ENCODE measurements at regions not wholly inside any gene's neighbourhood (a gene's known extent, or its start where the extent isn't known, plus 50 kb on each side); places are given as distances from the start of the nearest gene placed in this dataset.
"Not testable (repeated sequence)": the region's sequence is repeated elsewhere in the genome, so short reads cannot be mapped to it uniquely, and the experiment has no call there.

DNA sequence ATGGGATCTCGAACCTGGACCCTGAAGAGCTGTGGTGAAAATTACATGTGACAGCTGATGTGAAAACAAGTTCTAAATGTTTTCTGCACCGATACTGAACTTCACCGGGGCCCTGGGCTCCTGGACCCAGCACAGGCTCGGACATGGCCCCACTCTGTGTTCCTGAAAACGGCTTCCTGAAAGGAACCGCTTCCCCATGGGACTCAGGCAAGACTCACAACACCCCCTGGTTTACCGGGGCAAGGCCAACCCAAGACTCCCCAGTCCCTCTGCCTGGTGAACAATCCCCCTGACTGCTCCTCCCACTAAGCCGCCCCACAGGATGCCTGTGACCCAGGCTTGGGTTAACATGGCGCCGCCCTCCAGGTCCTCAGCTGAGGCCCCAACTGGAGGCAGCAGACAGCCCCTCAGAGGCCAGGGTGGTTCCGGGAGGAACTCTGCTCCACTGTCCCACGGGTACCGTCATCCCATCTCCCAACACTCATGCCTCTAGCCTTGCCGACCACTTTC is 124.5 kb upstream of the FOXD4L5 start:
- no peaks in the 10 kb centered on the region for H3K9me3 ChIP-seq (ENCODE audit: low read length)
- Mint-ChIP-seq H3K9me3 (peaks cover 2 to 47% (median 25%) of the 10 kb centered on the region in 5 donors), H3K27ac (no peak overlapping the region), H3K4me3 (no peak overlapping the region), H3K4me1 (no peaks in the 10 kb centered on the region), H3K36me3 (no peaks in the 10 kb centered on the region), H3K27me3 (no peaks in the 10 kb centered on the region)
- ChIA-PET CTCF (no interaction called here), POLR2A (no interaction called here)
- no peak overlapping the region for H3K27ac ChIP-seq (ENCODE audit: low read depth, low read length)
- no peaks in the 10 kb centered on the region for H3K27me3 ChIP-seq (ENCODE audit: insufficient read depth, low read length, poor library complexity, severe bottlenecking)
- H3K36me3 ChIP-seq (ENCODE audit: insufficient read depth, low read length), result no peaks in the 10 kb centered on the region
- H3K4me3 ChIP-seq (ENCODE audit: low read length), result no peak overlapping the region
- no peak for DNase-seq
- H3K4me1 ChIP-seq (ENCODE audit: insufficient read depth, low read length), result no peaks in the 10 kb centered on the region

DNA sequence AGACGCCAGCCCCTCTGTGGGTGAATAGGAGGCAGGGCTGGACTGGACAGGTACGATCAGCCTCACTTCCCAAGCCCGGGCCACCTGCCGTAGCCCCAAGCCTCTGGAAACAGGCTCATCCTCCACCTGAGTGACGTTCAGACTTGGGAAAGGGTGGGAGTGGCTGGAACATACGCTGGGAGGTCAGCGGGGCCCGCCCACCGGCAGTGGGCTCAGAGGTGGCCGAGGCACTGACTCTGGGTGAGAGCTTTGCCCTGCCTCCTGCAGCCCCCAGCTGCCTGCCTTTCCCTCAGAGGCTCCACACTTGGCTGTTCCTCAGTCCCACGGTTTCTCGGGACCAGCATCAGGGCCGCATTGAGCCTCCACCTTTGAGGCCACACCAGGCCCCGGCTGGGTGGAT is 123.8 kb upstream of the FOXD4L5 start:
- CTCF ChIA-PET; POLR2A ChIA-PET; H3K4me1 Mint-ChIP-seq; H3K27me3 ChIP-seq (ENCODE audit: insufficient read depth, low read length, poor library complexity, severe bottlenecking); H3K36me3 Mint-ChIP-seq; H3K9me3 ChIP-seq (ENCODE audit: low read length); H3K27ac ChIP-seq (ENCODE audit: low read depth, low read length); H3K36me3 ChIP-seq (ENCODE audit: insufficient read depth, low read length); H3K27me3 Mint-ChIP-seq; H3K4me3 Mint-ChIP-seq; H3K4me1 ChIP-seq (ENCODE audit: insufficient read depth, low read length); H3K27ac Mint-ChIP-seq; DNase-seq; H3K4me3 ChIP-seq (ENCODE audit: low read length): not testable (repeated sequence)
- H3K9me3 Mint-ChIP-seq, result peaks cover 0 to 43% (median 23%) of the 10 kb centered on the region in 5 donors

- H3K4me3 ChIP-seq (ENCODE audit: low read length); CTCF ChIA-PET: not testable (repeated sequence)
These were observed 121.6 kb upstream of the FOXD4L5 start for GRCh38 chr9:65406625-65407024.

GRCh38 chr9:65405766-65406165 is 120.8 kb upstream of the FOXD4L5 start:
- H3K9me3 ChIP-seq (ENCODE audit: low read length); H3K27ac ChIP-seq (ENCODE audit: low read depth, low read length); H3K4me1 ChIP-seq (ENCODE audit: insufficient read depth, low read length); H3K27me3 ChIP-seq (ENCODE audit: insufficient read depth, low read length, poor library complexity, severe bottlenecking); POLR2A ChIA-PET; H3K36me3 Mint-ChIP-seq; H3K27ac Mint-ChIP-seq; DNase-seq; H3K36me3 ChIP-seq (ENCODE audit: insufficient read depth, low read length); H3K4me3 ChIP-seq (ENCODE audit: low read length); CTCF ChIA-PET; H3K4me1 Mint-ChIP-seq; H3K4me3 Mint-ChIP-seq; H3K27me3 Mint-ChIP-seq: not testable (repeated sequence)
- H3K9me3 Mint-ChIP-seq, result peaks cover 0 to 33% (median 25%) of the 10 kb centered on the region in 5 donors

More at GRCh38 chr9:65406625-65407024, 121.6 kb upstream of the FOXD4L5 start:
- H3K9me3 Mint-ChIP-seq, result peaks cover 0 to 35% (median 25%) of the 10 kb centered on the region in 5 donors
- H3K4me1 Mint-ChIP-seq; H3K36me3 ChIP-seq (ENCODE audit: insufficient read depth, low read length); POLR2A ChIA-PET; H3K36me3 Mint-ChIP-seq; H3K27me3 ChIP-seq (ENCODE audit: insufficient read depth, low read length, poor library complexity, severe bottlenecking); DNase-seq; H3K27ac Mint-ChIP-seq; H3K27ac ChIP-seq (ENCODE audit: low read depth, low read length); H3K4me1 ChIP-seq (ENCODE audit: insufficient read depth, low read length); H3K4me3 Mint-ChIP-seq; H3K27me3 Mint-ChIP-seq; H3K9me3 ChIP-seq (ENCODE audit: low read length): not testable (repeated sequence)

- Histone ChIP-seq H3K4me1 (ENCODE audit: insufficient read depth, low read length) (no peaks in the 10 kb centered on the region), H3K27me3 (ENCODE audit: insufficient read depth, low read length, poor library complexity, severe bottlenecking) (no peaks in the 10 kb centered on the region), H3K36me3 (ENCODE audit: insufficient read depth, low read length) (no peaks in the 10 kb centered on the region), H3K27ac (ENCODE audit: low read depth, low read length) (no peak overlapping the region), H3K4me3 (ENCODE audit: low read length) (no peak overlapping the region), H3K9me3 (ENCODE audit: low read length) (no peaks in the 10 kb centered on the region)
- Mint-ChIP-seq H3K4me1 (no peaks in the 10 kb centered on the region), H3K9me3 (peaks cover 0 to 35% (median 23%) of the 10 kb centered on the region in 5 donors), H3K27me3 (no peaks in the 10 kb centered on the region), H3K4me3 (no peak overlapping the region), H3K36me3 (no peaks in the 10 kb centered on the region), H3K27ac (no peak overlapping the region)
- no peak for DNase-seq
- ChIA-PET POLR2A (no interaction called here), CTCF (no interaction called here)
These were observed 120.2 kb upstream of the FOXD4L5 start for GRCh38 chr9:65405253-65405652.

DNA sequence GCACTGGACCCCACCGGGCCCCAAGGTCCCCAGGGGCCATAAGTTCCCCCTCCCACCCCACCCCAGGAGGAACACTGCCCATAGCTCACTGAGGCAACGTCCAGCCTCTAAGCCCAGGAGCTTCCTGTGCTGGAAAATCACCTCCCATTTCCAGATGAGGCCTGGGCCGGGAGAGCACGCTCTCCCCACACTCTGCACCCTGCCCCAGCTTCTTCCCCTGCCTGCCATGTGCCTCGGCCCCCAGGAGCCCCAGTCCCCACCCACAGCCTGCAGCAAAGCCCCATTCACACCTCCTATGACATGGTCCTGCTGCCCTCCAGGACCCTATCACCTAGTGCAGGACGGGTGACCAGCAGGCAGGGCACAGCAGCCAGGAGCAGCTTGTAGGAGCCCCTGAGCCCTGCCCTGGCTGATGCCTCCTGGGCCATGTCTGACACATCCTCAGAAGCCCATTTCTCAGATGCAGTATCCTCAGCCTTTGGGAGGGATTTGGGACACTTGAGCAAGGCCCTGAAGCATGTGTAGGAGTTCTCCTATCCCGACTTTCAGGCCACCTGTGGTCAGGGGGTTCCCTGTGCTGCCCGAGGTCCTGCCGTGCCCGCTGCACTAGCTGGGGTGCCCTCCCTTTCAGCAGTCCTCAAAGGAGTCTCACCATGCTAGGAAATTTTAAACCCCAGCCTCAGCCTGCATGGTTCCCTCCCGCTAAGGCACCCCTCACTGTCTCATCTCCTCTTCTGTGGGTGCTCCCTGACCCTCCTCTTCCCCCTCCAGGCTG is 119.4 kb upstream of the FOXD4L5 start:
- DNase-seq, result no peak
- no peaks in the 10 kb centered on the region for H3K36me3 Mint-ChIP-seq
- Histone ChIP-seq H3K4me1 (ENCODE audit: insufficient read depth, low read length) (no peaks in the 10 kb centered on the region), H3K36me3 (ENCODE audit: insufficient read depth, low read length) (no peaks in the 10 kb centered on the region), H3K27me3 (ENCODE audit: insufficient read depth, low read length, poor library complexity, severe bottlenecking) (no peaks in the 10 kb centered on the region), H3K4me3 (ENCODE audit: low read length) (no peak overlapping the region), H3K9me3 (ENCODE audit: low read length) (no peaks in the 10 kb centered on the region), H3K27ac (ENCODE audit: low read depth, low read length) (no peak overlapping the region)
- H3K4me3 Mint-ChIP-seq, result no peak overlapping the region
- H3K27ac Mint-ChIP-seq, result no peak overlapping the region
- POLR2A ChIA-PET, result no interaction called here
- no peaks in the 10 kb centered on the region for H3K27me3 Mint-ChIP-seq
- H3K4me1 Mint-ChIP-seq, result no peaks in the 10 kb centered on the region
- CTCF ChIA-PET, result no interaction called here
- peaks cover 0 to 31% (median 22%) of the 10 kb centered on the region in 5 donors for H3K9me3 Mint-ChIP-seq

- Mint-ChIP-seq H3K27me3 (no peaks in the 10 kb centered on the region), H3K27ac (no peak overlapping the region), H3K9me3 (peaks cover 0 to 32% (median 23%) of the 10 kb centered on the region in 5 donors), H3K4me1 (no peaks in the 10 kb centered on the region), H3K36me3 (no peaks in the 10 kb centered on the region), H3K4me3 (no peak overlapping the region)
- ChIA-PET POLR2A (no interaction called here), CTCF (no interaction called here)
- no peaks in the 10 kb centered on the region for H3K9me3 ChIP-seq (ENCODE audit: low read length)
- H3K27me3 ChIP-seq (ENCODE audit: insufficient read depth, low read length, poor library complexity, severe bottlenecking), result no peaks in the 10 kb centered on the region
- H3K27ac ChIP-seq (ENCODE audit: low read depth, low read length), result no peak overlapping the region
- no peaks in the 10 kb centered on the region for H3K4me1 ChIP-seq (ENCODE audit: insufficient read depth, low read length)
- no peak overlapping the region for H3K4me3 ChIP-seq (ENCODE audit: low read length)
- H3K36me3 ChIP-seq (ENCODE audit: insufficient read depth, low read length), result no peaks in the 10 kb centered on the region
- DNase-seq, result no peak
These were observed 118.7 kb upstream of the FOXD4L5 start for GRCh38 chr9:65403721-65404120.

DNA sequence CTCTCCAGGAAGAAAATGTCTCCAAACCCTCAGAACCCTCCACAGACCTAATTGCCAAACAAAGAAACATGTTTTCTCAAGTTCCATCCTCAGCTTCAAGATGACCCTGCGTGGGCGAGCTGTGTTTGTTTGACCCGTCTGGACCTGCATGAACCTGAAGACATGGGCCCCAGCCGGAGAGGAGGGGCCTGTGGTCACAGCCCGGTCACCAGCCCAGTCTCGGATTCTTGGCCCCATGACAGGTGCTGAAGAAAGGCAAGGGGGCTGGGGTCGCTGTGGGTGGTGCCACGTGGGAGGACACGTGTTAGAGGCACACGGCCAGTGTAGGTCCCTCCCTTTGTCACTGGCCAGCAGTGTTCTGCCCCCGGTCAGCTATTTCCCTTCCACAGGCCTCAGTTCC is 118.1 kb upstream of the FOXD4L5 start:
- H3K4me3 ChIP-seq (ENCODE audit: low read length); H3K27ac ChIP-seq (ENCODE audit: low read depth, low read length); H3K36me3 Mint-ChIP-seq; H3K36me3 ChIP-seq (ENCODE audit: insufficient read depth, low read length); H3K4me3 Mint-ChIP-seq; H3K9me3 ChIP-seq (ENCODE audit: low read length); H3K4me1 ChIP-seq (ENCODE audit: insufficient read depth, low read length); POLR2A ChIA-PET; H3K27me3 ChIP-seq (ENCODE audit: insufficient read depth, low read length, poor library complexity, severe bottlenecking); CTCF ChIA-PET; H3K4me1 Mint-ChIP-seq; H3K27me3 Mint-ChIP-seq; H3K27ac Mint-ChIP-seq; DNase-seq: not testable (repeated sequence)
- peaks cover 0 to 30% (median 21%) of the 10 kb centered on the region in 5 donors for H3K9me3 Mint-ChIP-seq
